GM10248 (cell line): ENCODE measurements at regions not wholly inside any gene's neighbourhood (a gene's known extent, or its start where the extent isn't known, plus 50 kb on each side); places are given as distances from the start of the nearest gene placed in this dataset.

Experiments
- CTCF ChIA-PET: fragments of 300-600 bp; sonication (Branson Sonifier 250); formaldehyde crosslinking; extraction: SDS; loops from one replicate; lab custom pipeline; 2021; ENCODE audit warnings: antibody characterized with exemption; lab: Yijun Ruan, JAX
- POLR2A ChIA-PET: fragments of 350-650 bp; sonication (Branson Sonifier 250); formaldehyde crosslinking; extraction: SDS; loops from one replicate; lab custom pipeline; 2020; ENCODE audit warnings: antibody characterized with exemption; lab: Yijun Ruan, JAX
- DNase-seq: peaks from one replicate; pipeline ENCODE4 v3.0.0; 2012; ENCODE audit errors: extremely low spot score
- TF ChIP-seq, protein P1 (sequence below): IDR thresholded peaks from 2 replicates; pipeline ENCODE4 v1.5.1; 2012; ENCODE audit warnings: mild to moderate bottlenecking, low read depth; ENCODE audit errors: extremely low read depth, missing control alignments, control extremely low read depth

DNA sequence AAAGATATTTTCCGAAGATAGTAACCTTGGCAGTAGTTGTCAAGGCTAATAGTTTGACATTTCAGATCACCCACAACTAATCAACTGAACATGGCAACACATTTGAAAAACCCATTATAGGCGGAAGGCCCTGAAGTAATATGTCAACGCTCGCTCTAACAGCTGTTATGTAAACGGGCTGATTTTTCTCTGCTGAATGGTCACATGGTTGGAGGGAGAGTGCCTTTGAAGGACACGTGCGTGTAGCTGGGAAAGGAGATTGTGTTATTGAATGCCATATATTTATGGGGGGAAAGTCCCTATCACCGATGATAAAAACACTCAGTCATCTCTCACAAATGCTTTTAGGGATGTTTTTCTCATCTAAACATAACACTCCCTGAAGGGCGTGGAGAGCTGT, 160.0 kb upstream of the RALGAPA2 start:
- ChIA-PET CTCF (interaction anchor here (1.1 kb wide), 1 partner anchor 13 kb away, joined by 4 read pairs; no protein-coding TSS in a partner anchor), POLR2A (no interaction called here)
- TF ChIP-seq, protein P1, sequence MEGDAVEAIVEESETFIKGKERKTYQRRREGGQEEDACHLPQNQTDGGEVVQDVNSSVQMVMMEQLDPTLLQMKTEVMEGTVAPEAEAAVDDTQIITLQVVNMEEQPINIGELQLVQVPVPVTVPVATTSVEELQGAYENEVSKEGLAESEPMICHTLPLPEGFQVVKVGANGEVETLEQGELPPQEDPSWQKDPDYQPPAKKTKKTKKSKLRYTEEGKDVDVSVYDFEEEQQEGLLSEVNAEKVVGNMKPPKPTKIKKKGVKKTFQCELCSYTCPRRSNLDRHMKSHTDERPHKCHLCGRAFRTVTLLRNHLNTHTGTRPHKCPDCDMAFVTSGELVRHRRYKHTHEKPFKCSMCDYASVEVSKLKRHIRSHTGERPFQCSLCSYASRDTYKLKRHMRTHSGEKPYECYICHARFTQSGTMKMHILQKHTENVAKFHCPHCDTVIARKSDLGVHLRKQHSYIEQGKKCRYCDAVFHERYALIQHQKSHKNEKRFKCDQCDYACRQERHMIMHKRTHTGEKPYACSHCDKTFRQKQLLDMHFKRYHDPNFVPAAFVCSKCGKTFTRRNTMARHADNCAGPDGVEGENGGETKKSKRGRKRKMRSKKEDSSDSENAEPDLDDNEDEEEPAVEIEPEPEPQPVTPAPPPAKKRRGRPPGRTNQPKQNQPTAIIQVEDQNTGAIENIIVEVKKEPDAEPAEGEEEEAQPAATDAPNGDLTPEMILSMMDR = no peak
- DNase-seq = no peak

DNA sequence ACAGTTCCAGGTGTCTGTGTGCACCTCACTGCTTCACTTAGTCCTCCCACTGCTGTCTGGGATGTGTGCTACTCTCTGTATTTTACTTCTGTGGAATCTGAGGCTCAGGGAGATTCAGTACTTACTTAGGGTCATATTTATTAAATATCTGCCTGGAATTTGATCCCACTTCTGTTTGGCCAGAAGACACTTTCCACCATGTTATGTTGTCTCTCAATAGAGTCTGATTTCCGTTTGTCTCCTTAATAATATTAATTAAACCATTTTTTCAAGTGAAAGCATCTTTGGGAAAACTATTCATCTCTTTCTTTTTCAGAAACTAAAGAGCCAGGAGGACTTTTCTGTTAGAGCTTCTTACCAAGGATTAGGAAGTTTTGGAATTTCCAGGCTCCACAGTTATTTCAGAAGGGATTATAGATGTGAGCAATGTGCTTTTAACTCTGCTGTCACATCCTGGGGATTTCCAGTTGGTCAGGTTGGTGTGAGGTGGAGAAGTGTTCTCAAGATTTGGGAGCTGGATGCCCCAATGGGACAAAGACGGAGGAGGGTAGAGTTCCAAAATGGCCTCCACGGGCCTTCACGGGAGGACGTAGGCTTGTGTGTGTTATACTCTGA, 156.8 kb upstream of the RALGAPA2 start:
- ChIA-PET POLR2A (no interaction called here), CTCF (interaction anchor here (2.0 kb wide), 1 partner anchor 9 kb away, joined by 9 read pairs; no protein-coding TSS in a partner anchor)
- TF ChIP-seq, protein P1 = no peak
- no peak for DNase-seq

DNA sequence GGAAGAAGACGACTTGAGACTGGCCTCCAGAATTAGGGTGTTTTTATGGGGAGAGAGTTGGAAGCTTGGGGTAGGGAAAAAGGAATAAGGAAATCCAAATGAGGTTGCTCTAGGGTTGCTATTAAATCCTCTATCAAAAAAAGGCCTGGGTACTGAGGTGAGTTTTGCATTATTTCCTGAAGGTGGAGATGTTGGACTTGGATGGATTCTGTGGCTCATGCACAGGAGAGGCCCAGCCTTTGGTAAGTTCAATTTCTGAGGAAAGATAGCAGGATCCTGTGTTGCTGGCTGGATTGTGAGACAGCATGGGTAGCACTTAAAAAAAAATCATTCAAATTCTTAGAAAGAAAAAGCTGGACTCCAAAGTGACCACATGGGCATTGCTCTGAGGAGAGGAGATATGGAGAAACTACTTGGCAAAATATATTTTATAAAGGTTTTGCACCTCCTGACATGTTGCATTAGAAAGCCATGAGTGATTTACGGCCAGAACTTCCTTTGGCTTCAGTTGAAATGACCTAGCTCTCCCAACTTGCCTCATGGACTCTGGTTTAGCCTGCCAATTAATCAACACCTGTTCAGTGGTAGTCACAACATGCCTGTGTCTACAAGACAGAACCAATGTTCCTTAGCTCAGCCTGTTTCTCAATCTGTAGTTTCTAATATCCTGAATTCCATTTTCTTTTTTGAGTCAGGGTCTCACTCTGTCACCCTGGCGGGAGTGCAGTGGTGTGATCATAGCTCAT, 152.1 kb upstream of the RALGAPA2 start:
- no peak for DNase-seq
- ChIA-PET POLR2A (no interaction called here), CTCF (interaction anchor here (1.0 to 2.3 kb wide), 6 partner anchors 11 to 751 kb away, joined by 3 to 8 read pairs (median 4); no protein-coding TSS in a partner anchor)
- TF ChIP-seq, protein P1 = no peak

DNA sequence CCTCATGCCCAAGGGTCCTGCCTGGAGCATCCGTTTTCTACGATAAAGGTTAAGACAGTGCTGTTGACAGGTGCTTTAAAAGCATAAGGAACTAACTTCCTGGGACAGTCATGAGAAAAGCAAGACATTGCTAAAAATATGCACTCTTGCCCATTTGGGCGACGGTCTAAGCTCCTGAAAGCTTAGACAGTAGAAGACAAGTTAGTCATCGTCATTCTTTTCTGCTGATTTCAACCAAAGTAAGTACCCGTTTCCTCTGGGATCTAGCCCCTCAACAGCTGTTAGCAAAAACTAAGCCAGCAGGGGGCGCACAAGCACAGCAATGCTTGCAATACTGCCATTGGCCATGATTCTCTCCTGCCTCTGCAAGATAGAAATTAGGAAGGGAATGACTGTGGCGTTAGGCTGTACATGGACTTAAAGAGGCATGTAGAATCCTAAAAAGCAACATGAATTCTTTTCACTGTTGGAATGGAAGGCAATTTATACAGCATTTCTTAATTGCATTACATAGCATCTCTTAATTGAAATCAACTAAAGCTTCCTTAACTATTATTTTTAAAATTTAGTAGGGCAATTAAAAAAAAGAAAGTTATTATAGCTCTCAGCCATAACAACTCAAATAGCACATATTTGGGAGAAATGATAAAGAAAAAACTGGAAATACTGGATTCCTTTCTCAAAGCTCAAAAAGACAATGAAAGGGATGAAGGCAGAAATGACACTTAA, 147.8 kb upstream of the RALGAPA2 start:
- DNase-seq = peak; percentile 76
- POLR2A ChIA-PET = no interaction called here
- TF ChIP-seq, protein P1 = peak; percentile 90
- CTCF ChIA-PET = interaction anchor here (0.8 to 4.5 kb wide), 33 partner anchors 9 to 777 kb away, joined by 3 to 94 read pairs (median 5); no protein-coding TSS in a partner anchor

DNA sequence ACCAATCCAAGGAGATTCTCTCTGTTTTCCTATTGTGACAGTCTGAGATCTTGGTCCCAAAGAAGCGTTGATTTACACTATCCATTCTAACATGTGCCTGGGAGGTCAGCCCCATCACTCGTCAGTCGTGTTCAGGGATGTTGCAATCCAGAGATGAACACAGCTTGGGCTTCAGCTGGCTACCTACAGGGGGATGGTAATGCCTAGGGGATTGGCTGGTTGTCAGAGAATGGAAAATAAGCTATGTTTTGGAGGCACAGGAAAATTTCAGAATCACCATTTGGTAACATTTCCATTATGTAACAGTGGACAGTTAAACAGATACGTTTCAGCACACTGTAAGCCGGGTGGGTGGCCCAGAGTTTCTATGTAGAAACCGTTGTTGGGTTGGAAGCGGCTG, 147.1 kb upstream of the RALGAPA2 start:
- DNase-seq = no peak
- TF ChIP-seq, protein P1 = no peak
- ChIA-PET POLR2A (no interaction called here), CTCF (interaction anchor here (1.0 to 4.5 kb wide), 26 partner anchors 9 to 734 kb away, joined by 3 to 94 read pairs (median 6); no protein-coding TSS in a partner anchor)

DNA sequence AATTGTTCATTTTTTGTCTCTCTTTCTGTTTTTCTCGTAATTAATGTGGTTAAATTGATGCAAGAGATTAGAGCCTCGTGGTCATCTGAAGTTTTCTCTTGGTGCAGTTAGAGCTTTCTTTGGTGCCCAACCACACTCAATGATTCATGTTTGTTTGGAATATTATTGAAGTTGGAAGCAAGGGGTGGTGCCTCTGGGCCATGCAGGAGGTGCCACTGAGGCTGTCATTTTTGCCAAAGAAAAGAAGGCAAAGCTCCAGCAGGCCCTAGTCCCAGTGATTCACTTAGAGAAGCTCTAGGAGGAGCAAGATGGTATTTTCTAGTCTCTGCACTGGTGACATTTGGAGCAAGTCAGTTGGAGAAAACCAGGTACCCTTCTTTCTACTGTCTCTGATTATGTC, 144.5 kb upstream of the RALGAPA2 start:
- TF ChIP-seq, protein P1 = no peak
- ChIA-PET CTCF (interaction anchor here (0.8 to 1.2 kb wide), 3 partner anchors 9 to 378 kb away, joined by 3 read pairs; no protein-coding TSS in a partner anchor), POLR2A (no interaction called here)
- no peak for DNase-seq
